Activated T-helper 9 cell treated with anti-CD3 and anti-CD28 coated beads, Interleukin-2, amount 50 U/mL, for 16 hours (primary cell): ENCODE measurements at regions not wholly inside any gene's neighbourhood (a gene's known extent, or its start where the extent isn't known, plus 50 kb on each side); places are given as distances from the start of the nearest gene placed in this dataset.

Experiments
- DNase-seq: peaks from one replicate; pipeline ENCODE4 v3.0.0-alpha.2; 2020; ENCODE audit warnings: low read depth

- DNase-seq, result no peak
Measured at GRCh38 chr4:180120068-180120467, 2123.1 kb upstream of the TENM3 start.

GRCh38 chr4:180134091-180134866 lies 2108.9 kb upstream of the TENM3 start:
- no peak for DNase-seq

- no peak for DNase-seq
Measured at GRCh38 chr4:180141734-180142133, 2101.5 kb upstream of the TENM3 start.

GRCh38 chr4:180148737-180149136 lies 2094.5 kb upstream of the TENM3 start:
- DNase-seq, result no peak

- no peak for DNase-seq
Measured at GRCh38 chr4:180150818-180151217, 2092.4 kb upstream of the TENM3 start.

GRCh38 chr4:180152831-180153230 lies 2090.4 kb upstream of the TENM3 start:
- DNase-seq, result no peak

- DNase-seq, result no peak
Measured at GRCh38 chr4:180153587-180153986, 2089.6 kb upstream of the TENM3 start.

GRCh38 chr4:180156684-180157083 lies 2086.5 kb upstream of the TENM3 start:
- DNase-seq, result no peak

- DNase-seq, result no peak
Measured at GRCh38 chr4:180160195-180160983, 2082.8 kb upstream of the TENM3 start.

GRCh38 chr4:180164799-180165198 lies 2078.4 kb upstream of the TENM3 start:
- no peak for DNase-seq

- DNase-seq, result no peak
Measured at GRCh38 chr4:180169394-180169793, 2073.8 kb upstream of the TENM3 start.

- DNase-seq, result no peak
Measured at GRCh38 chr4:180169966-180170365, 2073.2 kb upstream of the TENM3 start.

- DNase-seq, result no peak
Measured at GRCh38 chr4:180179146-180179545, 2064.1 kb upstream of the TENM3 start.

GRCh38 chr4:180189666-180190065 lies 2053.5 kb upstream of the TENM3 start:
- no peak for DNase-seq

GRCh38 chr4:180190382-180190781 lies 2052.8 kb upstream of the TENM3 start:
- no peak for DNase-seq

GRCh38 chr4:180197471-180197870 lies 2045.7 kb upstream of the TENM3 start:
- no peak for DNase-seq

GRCh38 chr4:180203349-180203748 lies 2039.9 kb upstream of the TENM3 start:
- DNase-seq, result no peak

GRCh38 chr4:180205276-180205675 lies 2037.9 kb upstream of the TENM3 start:
- no peak for DNase-seq

GRCh38 chr4:180207921-180208320 lies 2035.3 kb upstream of the TENM3 start:
- DNase-seq, result no peak

- no peak for DNase-seq
Measured at GRCh38 chr4:180217070-180217469, 2026.1 kb upstream of the TENM3 start.

- DNase-seq, result no peak
Measured at GRCh38 chr4:180219080-180219479, 2024.1 kb upstream of the TENM3 start.

- DNase-seq, result no peak
Measured at GRCh38 chr4:180225977-180226376, 2017.2 kb upstream of the TENM3 start.

GRCh38 chr4:180234730-180235129 lies 2008.5 kb upstream of the TENM3 start:
- DNase-seq, result no peak
